MCF 10A (cell line): ENCODE measurements at regions not wholly inside any gene's neighbourhood (a gene's known extent, or its start where the extent isn't known, plus 50 kb on each side); places are given as distances from the start of the nearest gene placed in this dataset.
"Not testable (repeated sequence)": the region's sequence is repeated elsewhere in the genome, so short reads cannot be mapped to it uniquely, and the experiment has no call there.

ENCODE experiments used
- BruUV-seq: library from RNA; stranded (reverse); fragments of 400-500 nt; replicated peaks from 2 replicates; lab custom pipeline; 2021; lab: Mats Ljungman, UMichigan
- CTCF ChIA-PET: fragments of 300-600 bp; sonication (Branson Sonifier 250); formaldehyde crosslinking; extraction: SDS; loops from one replicate; lab custom pipeline; 2021; ENCODE audit warnings: antibody characterized with exemption, inconsistent platforms; lab: Yijun Ruan, JAX
- POLR2A ChIA-PET: fragments of 300-600, 350-650 bp; sonication (Branson Sonifier 250); formaldehyde crosslinking; extraction: SDS; loops from one replicate; lab custom pipeline; 2020; ENCODE audit warnings: antibody characterized with exemption, inconsistent platforms; lab: Yijun Ruan, JAX
- DNase-seq: peaks from one replicate; pipeline ENCODE4 v3.0.0-alpha.2; 2018; ENCODE audit not compliant: unreplicated experiment
- H3K27ac Mint-ChIP-seq: one replicate; pipeline ENCODE4 v1.8.0; 2022; ENCODE audit warnings: mild to moderate bottlenecking, low read depth, mixed read lengths; ENCODE audit not compliant: unreplicated experiment
- H3K27me3 Mint-ChIP-seq: one replicate; pipeline ENCODE4 v1.8.0; 2022; ENCODE audit warnings: mixed read lengths; ENCODE audit not compliant: insufficient read depth, unreplicated experiment
- H3K36me3 Mint-ChIP-seq: one replicate; pipeline ENCODE4 v1.8.0; 2022; ENCODE audit warnings: mild to moderate bottlenecking, moderate library complexity, mixed read lengths; ENCODE audit not compliant: insufficient read depth, unreplicated experiment
- H3K4me1 Mint-ChIP-seq: one replicate; pipeline ENCODE4 v1.8.0; 2022; ENCODE audit warnings: mixed read lengths; ENCODE audit not compliant: insufficient read depth, unreplicated experiment
- H3K4me3 Mint-ChIP-seq: one replicate; pipeline ENCODE4 v1.8.0; 2022; ENCODE audit warnings: mild to moderate bottlenecking, moderate library complexity, mixed read lengths; ENCODE audit not compliant: unreplicated experiment
- H3K9me3 Mint-ChIP-seq: one replicate; pipeline ENCODE4 v1.8.0; 2022; ENCODE audit warnings: mixed read lengths; ENCODE audit not compliant: unreplicated experiment
- CTCF ChIP-seq: fragments of 200-600 bp; IDR thresholded peaks from one replicate; pipeline ENCODE4 v1.8.0; 2022; ENCODE audit warnings: antibody characterized with exemption, mild to moderate bottlenecking; ENCODE audit not compliant: unreplicated experiment
- intact Hi-C: fragments of 100-400 bp; cut with micrococcal nuclease; formaldehyde crosslinking; loops from 2 replicates; pipeline ENCODE4 v1.14.1; 2022

- ChIA-PET POLR2A (interaction anchor here (1.0 kb wide), 1 partner anchor 188 kb away, joined by 3 read pairs; the partner anchor contains the start of genes SNRNP40 and ZCCHC17), CTCF (no interaction called here)
- DNase-seq, result no peak
- H3K27ac Mint-ChIP-seq, result no peak overlapping the region
- no peaks in the 10 kb centered on the region for H3K36me3 Mint-ChIP-seq
- BruUV-seq, result no TSS peak
- H3K27me3 Mint-ChIP-seq, result peaks cover 6% of the 10 kb centered on the region
- peaks cover 14% of the 10 kb centered on the region for H3K4me1 Mint-ChIP-seq
- no peak overlapping the region for H3K4me3 Mint-ChIP-seq
- intact Hi-C loops, result no loop called here
- no peaks in the 10 kb centered on the region for H3K9me3 Mint-ChIP-seq
- no peak for TF ChIP-seq CTCF
Observed at GRCh38 chr1:31485166-31485565, 72.2 kb downstream of the SERINC2 start.

GRCh38 chr1:31487143-31487542 lies 74.1 kb downstream of the SERINC2 start:
- CTCF ChIA-PET, result no interaction called here
- BruUV-seq, result no TSS peak

GRCh38 chr1:31487721-31488293 lies 74.8 kb downstream of the SERINC2 start:
- BruUV-seq, result no TSS peak
- ChIA-PET POLR2A (interaction anchor here (1.3 kb wide), 1 partner anchor 11 kb away, joined by 3 read pairs; no protein-coding TSS in a partner anchor), CTCF (interaction anchor here (0.6 kb wide), 1 partner anchor 134 kb away, joined by 5 read pairs; no protein-coding TSS in a partner anchor)
- DNase-seq, result no peak
- H3K4me3 Mint-ChIP-seq, result no peak overlapping the region
- H3K36me3 Mint-ChIP-seq, result no peaks in the 10 kb centered on the region
- peaks cover 9% of the 10 kb centered on the region for H3K4me1 Mint-ChIP-seq
- intact Hi-C loops, result no loop called here
- no peak overlapping the region for H3K27ac Mint-ChIP-seq
- TF ChIP-seq CTCF, result no peak
- peaks cover 13% of the 10 kb centered on the region for H3K27me3 Mint-ChIP-seq
- H3K9me3 Mint-ChIP-seq, result no peaks in the 10 kb centered on the region

More at GRCh38 chr1:31487143-31487542, 74.1 kb downstream of the SERINC2 start:
- H3K4me3 Mint-ChIP-seq, result no peak overlapping the region
- no peak for TF ChIP-seq CTCF
- no peak overlapping the region for H3K27ac Mint-ChIP-seq
- peaks cover 13% of the 10 kb centered on the region for H3K27me3 Mint-ChIP-seq
- POLR2A ChIA-PET, result no interaction called here
- intact Hi-C loops, result no loop called here
- no peaks in the 10 kb centered on the region for H3K36me3 Mint-ChIP-seq
- no peaks in the 10 kb centered on the region for H3K9me3 Mint-ChIP-seq
- H3K4me1 Mint-ChIP-seq, result peaks cover 14% of the 10 kb centered on the region
- no peak for DNase-seq

- intact Hi-C loops, result no loop called here
- TF ChIP-seq CTCF, result no peak
- Mint-ChIP-seq H3K4me3 (no peak overlapping the region), H3K27ac (no peak overlapping the region), H3K9me3 (no peaks in the 10 kb centered on the region), H3K4me1 (peaks cover 2% of the 10 kb centered on the region), H3K36me3 (no peaks in the 10 kb centered on the region), H3K27me3 (peaks cover 13% of the 10 kb centered on the region)
- ChIA-PET POLR2A (interaction anchor here (1.3 kb wide), 1 partner anchor 11 kb away, joined by 3 read pairs; no protein-coding TSS in a partner anchor), CTCF (no interaction called here)
- DNase-seq, result no peak
- no TSS peak for BruUV-seq
Observed at GRCh38 chr1:31488528-31488927, 75.5 kb downstream of the SERINC2 start.

GRCh38 chr1:31489575-31489974 lies 76.6 kb downstream of the SERINC2 start:
- H3K27ac Mint-ChIP-seq, H3K4me1 Mint-ChIP-seq, CTCF ChIA-PET, BruUV-seq, H3K36me3 Mint-ChIP-seq, intact Hi-C loops, H3K4me3 Mint-ChIP-seq, POLR2A ChIA-PET, DNase-seq, H3K9me3 Mint-ChIP-seq: not testable (repeated sequence)
- peaks cover 13% of the 10 kb centered on the region for H3K27me3 Mint-ChIP-seq

- intact Hi-C loops, result not testable (repeated sequence)
Observed at GRCh38 chr1:31490596-31490995, 77.6 kb downstream of the SERINC2 start.

More at GRCh38 chr1:31490596-31490995, 77.6 kb downstream of the SERINC2 start:
- DNase-seq, POLR2A ChIA-PET, CTCF ChIA-PET, H3K9me3 Mint-ChIP-seq, H3K27ac Mint-ChIP-seq, H3K36me3 Mint-ChIP-seq, H3K4me3 Mint-ChIP-seq, BruUV-seq, H3K4me1 Mint-ChIP-seq: not testable (repeated sequence)
- peaks cover 13% of the 10 kb centered on the region for H3K27me3 Mint-ChIP-seq
